Endothelial cell of umbilical vein (primary cell): ENCODE measurements at regions not wholly inside any gene's neighbourhood (a gene's known extent, or its start where the extent isn't known, plus 50 kb on each side); places are given as distances from the start of the nearest gene placed in this dataset.

Source experiments
- BruUV-seq: library from RNA; stranded (reverse); fragments of 400-500 nt; replicated peaks from 2 replicates; lab custom pipeline; 2021; lab: Mats Ljungman, UMichigan
- CTCF ChIA-PET: fragments of 300-600, 350-600 bp; sonication (Branson Sonifier 250); formaldehyde crosslinking; loops from one replicate; lab custom pipeline; 2021; ENCODE audit warnings: antibody characterized with exemption, inconsistent platforms; lab: Charles Lee
- POLR2A ChIA-PET: fragments of 300-600, 350-600 bp; sonication (Branson Sonifier 250); formaldehyde crosslinking; loops from one replicate; lab custom pipeline; 2021; ENCODE audit warnings: antibody characterized with exemption, inconsistent platforms; lab: Charles Lee
- DNase-seq: peaks from one replicate; pipeline ENCODE4 v3.0.0-alpha.2; 2011; ENCODE audit warnings: low read depth, low spot score
- FAIRE-seq: peaks from 2 replicates; lab custom pipeline; 2011; peaks lifted over from hg19 to GRCh38; lab: Jason Lieb, UNC
- H2AFZ ChIP-seq: 2 replicates; pipeline ENCODE4 v1.6.0; 2012; ENCODE audit warnings: low read depth, low read length, control low read depth, inconsistent platforms
- H3K27ac ChIP-seq: 2 replicates; pipeline ENCODE4 v1.5.1; 2011; ENCODE audit warnings: low read depth, mild to moderate bottlenecking, control low read depth, low read length, moderate library complexity; ENCODE audit not compliant: insufficient read depth
- H3K27me3 ChIP-seq, 2 experiments: 2 replicates each; pipeline versions ENCODE4 v1.6.0 to v1.6.1; 2011; ENCODE audit warnings: low read length in 2 of 2, mixed read lengths in 1 of 2; ENCODE audit not compliant: control insufficient read depth in 2 of 2, insufficient read depth in 2 of 2
- H3K36me3 ChIP-seq, 2 experiments: 2 replicates in 1 of 2; 3 replicates in 1 of 2; pipeline ENCODE4 v1.5.1; 2011; ENCODE audit warnings: low read length in 2 of 2, mild to moderate bottlenecking in 1 of 2, moderate library complexity in 1 of 2; ENCODE audit not compliant: control insufficient read depth in 2 of 2, insufficient read depth in 2 of 2; ENCODE audit errors: extremely low read depth in 1 of 2
- H3K4me1 ChIP-seq: 3 replicates; pipeline ENCODE4 v1.5.1; 2011; ENCODE audit warnings: mild to moderate bottlenecking, low read length; ENCODE audit not compliant: control insufficient read depth, insufficient read depth; ENCODE audit errors: extremely low read depth
- H3K4me2 ChIP-seq: 2 replicates; pipeline ENCODE4 v1.6.1; 2011; ENCODE audit warnings: low read length, control low read depth, mixed read lengths; ENCODE audit not compliant: insufficient read depth
- H3K4me3 ChIP-seq, 3 experiments: fragments of 200-600 bp in 1 of 3; sonication (generic), shearing (Covaris generic) in 1 of 3; replicated peaks in 1 of 3; 2 replicates each; pipeline ENCODE4 v1.5.1; 2011 to 2016; ENCODE audit warnings: control low read depth in 3 of 3, low read length in 3 of 3, mild to moderate bottlenecking in 2 of 3, inconsistent platforms in 1 of 3, low read depth in 1 of 3, moderate library complexity in 1 of 3; ENCODE audit not compliant: insufficient read depth in 1 of 3
- H3K79me2 ChIP-seq: 2 replicates; pipeline ENCODE4 v1.6.0; 2012; ENCODE audit warnings: low read length, inconsistent platforms; ENCODE audit not compliant: control insufficient read depth, insufficient read depth
- H3K9ac ChIP-seq: replicated peaks from 2 replicates; pipeline ENCODE3; 2011; ENCODE audit warnings: low read length, control low read depth; ENCODE audit not compliant: insufficient read depth; ENCODE audit errors: extremely low read depth
- H3K9me1 ChIP-seq: replicated peaks from 3 replicates; pipeline ENCODE4 v1.6.0; 2011; ENCODE audit warnings: mild to moderate bottlenecking, low read length; ENCODE audit not compliant: control insufficient read depth, insufficient read depth; ENCODE audit errors: extremely low read depth
- H3K9me3 ChIP-seq: replicated peaks from 2 replicates; pipeline ENCODE4 v1.5.1; 2012; ENCODE audit warnings: low read length, inconsistent platforms; ENCODE audit not compliant: control insufficient read depth, insufficient read depth
- H4K20me1 ChIP-seq: replicated peaks from 2 replicates; pipeline ENCODE3; 2011; ENCODE audit warnings: mild to moderate bottlenecking, low read length; ENCODE audit not compliant: control insufficient read depth, insufficient read depth; ENCODE audit errors: extremely low read depth
- EZH2 ChIP-seq: IDR thresholded peaks from 2 replicates; pipeline ENCODE4 v1.6.1; 2012; ENCODE audit warnings: borderline replicate concordance, low read depth, mild to moderate bottlenecking, moderate library complexity, low read length, inconsistent platforms; ENCODE audit not compliant: severe bottlenecking
- FOS ChIP-seq: IDR thresholded peaks from 2 replicates; pipeline ENCODE4 v1.6.1; 2011; ENCODE audit warnings: mild to moderate bottlenecking, low read length, moderate library complexity, borderline replicate concordance; ENCODE audit not compliant: insufficient read depth
- JUN ChIP-seq: IDR thresholded peaks from 2 replicates; pipeline ENCODE4 v1.6.1; 2011; ENCODE audit warnings: borderline replicate concordance, low read depth; ENCODE audit not compliant: insufficient read length, insufficient read depth
- MYC ChIP-seq: IDR thresholded peaks from one replicate; pipeline ENCODE4 v1.6.1; 2011; ENCODE audit warnings: mild to moderate bottlenecking, low read depth, low read length
- POLR2A ChIP-seq: IDR thresholded peaks from 2 replicates; pipeline ENCODE4 v1.6.1; 2012; ENCODE audit warnings: low read depth, mild to moderate bottlenecking, control low read depth, low read length
- POLR2AphosphoS5 ChIP-seq: IDR thresholded peaks from 2 replicates; pipeline ENCODE4 v1.6.1; 2012; ENCODE audit warnings: low read depth, mild to moderate bottlenecking, control low read depth, low read length, moderate library complexity; ENCODE audit not compliant: insufficient read depth
- dilution Hi-C: fragments of 300-500 bp; cut with MboI; formaldehyde crosslinking; loops from one replicate; pipeline ENCODE4 v1.15.0; 2019; ENCODE audit warnings: low sequenced_read_pairs; ENCODE audit not compliant: extremely low pct_ligation_motif_present
- intact Hi-C: fragments of 100-400 bp; cut with micrococcal nuclease; formaldehyde crosslinking; loops from one replicate; pipeline ENCODE4 v1.10.0; 2022
- TF ChIP-seq, protein P1 (sequence below): IDR thresholded peaks from 2 replicates; pipeline ENCODE4 v1.6.1; 2011; ENCODE audit not compliant: insufficient read depth, insufficient read length
- TF ChIP-seq, protein P2 (sequence below), 2 donors: IDR thresholded peaks; 1 replicate in 1 of 2; 2 replicates in 1 of 2; pipeline ENCODE4 v1.5.1; 2011; ENCODE audit warnings: low read length in 2 of 2, mild to moderate bottlenecking in 2 of 2, moderate library complexity in 2 of 2, control low read depth in 1 of 2, inconsistent platforms in 1 of 2, low read depth in 1 of 2; ENCODE audit not compliant: insufficient read depth in 1 of 2; ENCODE audit errors: extremely low read depth in 1 of 2

DNA sequence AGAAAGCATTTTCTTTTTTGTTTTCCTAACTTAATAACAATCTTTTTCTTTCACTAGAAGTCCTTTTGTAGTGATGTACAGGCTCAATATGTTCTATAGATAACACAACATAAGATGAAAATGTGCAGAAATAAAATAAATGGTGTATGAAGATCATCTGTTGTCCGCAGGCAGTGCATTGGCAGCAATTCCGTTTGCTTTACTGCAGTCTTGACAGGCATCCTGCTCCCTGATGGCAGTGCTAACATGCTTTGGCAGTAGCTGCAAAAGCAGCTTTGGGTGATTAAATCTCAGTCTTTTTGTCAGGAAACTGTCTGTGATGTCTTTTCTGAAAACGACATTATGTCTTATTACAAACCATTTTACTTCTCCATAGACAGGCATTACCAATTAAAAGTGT, 131.4 kb downstream of the TRAM1L1 start:
- DNase-seq, result no peak
- POLR2A ChIA-PET, result no interaction called here
- FAIRE-seq, result no peak
- Histone ChIP-seq H3K79me2 (no peaks in the 10 kb centered on the region), H3K9me1 (no peaks in the 10 kb centered on the region), H3K9me3 (no peaks in the 10 kb centered on the region), H2AFZ (no peak overlapping the region), H3K36me3 (no peaks in the 10 kb centered on the region), H3K27me3 (no peaks in the 10 kb centered on the region), H3K4me1 (no peaks in the 10 kb centered on the region), H3K27ac (no peak overlapping the region), H4K20me1 (no peaks in the 10 kb centered on the region), H3K4me3 (no peak overlapping the region), H3K4me2 (no peak overlapping the region), H3K9ac (no peak overlapping the region)
- CTCF ChIA-PET, result no interaction called here
- intact Hi-C loops, result no loop called here
- BruUV-seq, result no TSS peak
- TF ChIP-seq MYC (no peak), EZH2 (no peak), POLR2AphosphoS5 (no peak), JUN (no peak), FOS (no peak), POLR2A (no peak)
- TF ChIP-seq, protein P1, sequence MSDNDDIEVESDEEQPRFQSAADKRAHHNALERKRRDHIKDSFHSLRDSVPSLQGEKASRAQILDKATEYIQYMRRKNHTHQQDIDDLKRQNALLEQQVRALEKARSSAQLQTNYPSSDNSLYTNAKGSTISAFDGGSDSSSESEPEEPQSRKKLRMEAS, result no peak
- TF ChIP-seq, protein P2, sequence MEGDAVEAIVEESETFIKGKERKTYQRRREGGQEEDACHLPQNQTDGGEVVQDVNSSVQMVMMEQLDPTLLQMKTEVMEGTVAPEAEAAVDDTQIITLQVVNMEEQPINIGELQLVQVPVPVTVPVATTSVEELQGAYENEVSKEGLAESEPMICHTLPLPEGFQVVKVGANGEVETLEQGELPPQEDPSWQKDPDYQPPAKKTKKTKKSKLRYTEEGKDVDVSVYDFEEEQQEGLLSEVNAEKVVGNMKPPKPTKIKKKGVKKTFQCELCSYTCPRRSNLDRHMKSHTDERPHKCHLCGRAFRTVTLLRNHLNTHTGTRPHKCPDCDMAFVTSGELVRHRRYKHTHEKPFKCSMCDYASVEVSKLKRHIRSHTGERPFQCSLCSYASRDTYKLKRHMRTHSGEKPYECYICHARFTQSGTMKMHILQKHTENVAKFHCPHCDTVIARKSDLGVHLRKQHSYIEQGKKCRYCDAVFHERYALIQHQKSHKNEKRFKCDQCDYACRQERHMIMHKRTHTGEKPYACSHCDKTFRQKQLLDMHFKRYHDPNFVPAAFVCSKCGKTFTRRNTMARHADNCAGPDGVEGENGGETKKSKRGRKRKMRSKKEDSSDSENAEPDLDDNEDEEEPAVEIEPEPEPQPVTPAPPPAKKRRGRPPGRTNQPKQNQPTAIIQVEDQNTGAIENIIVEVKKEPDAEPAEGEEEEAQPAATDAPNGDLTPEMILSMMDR (IDR thresholded peaks at IDR 0.05; ENCODE audit: extremely low read depth in 1 of 2, insufficient read depth in 1 of 2, low read depth in 1 of 2, low read length in 2 of 2), result no peak
- dilution Hi-C loops, result no loop called here
